K562 (cell line): ENCODE measurements at regions not wholly inside any gene's neighbourhood (a gene's known extent, or its start where the extent isn't known, plus 50 kb on each side); places are given as distances from the start of the nearest gene placed in this dataset.

Experiments used
- CTCF ChIP-seq, 3 experiments: IDR thresholded peaks in 2 of 3; conservative IDR thresholded peaks in 1 of 3; 2 replicates each; pipeline ENCODE4 v1.5.1; 2011 to 2012; ENCODE audit warnings: low read length in 3 of 3, mild to moderate bottlenecking in 3 of 3, control low read depth in 2 of 3, improper control_type of control experiment in 1 of 3, inconsistent platforms in 1 of 3, low read depth in 1 of 3, mixed read lengths in 1 of 3, moderate library complexity in 1 of 3; ENCODE audit not compliant: insufficient read depth in 2 of 3
- E2F4 ChIP-seq: sonication (generic); formaldehyde crosslinking; IDR thresholded peaks from 2 replicates; pipeline ENCODE4 v1.8.0; 2022; ENCODE audit warnings: mild to moderate bottlenecking, low read depth, missing genetic modification reagents
- FOXK2 ChIP-seq, 2 experiments: fragments of 450-650 bp; IDR thresholded peaks in 1 of 2; conservative IDR thresholded peaks in 1 of 2; 2 replicates each; pipeline ENCODE4 v1.6.1; 2016; ENCODE audit warnings: low read depth in 2 of 2, mild to moderate bottlenecking in 1 of 2
- KDM1A ChIP-seq, 2 experiments: fragments of 450-650 bp; IDR thresholded peaks; 2 replicates each; pipeline ENCODE4 v1.6.1; 2016; ENCODE audit warnings: mild to moderate bottlenecking in 2 of 2
- RBBP5 ChIP-seq: fragments of 200-600 bp; sonication (generic); IDR thresholded peaks from 2 replicates; pipeline ENCODE4 v1.6.1; 2012; ENCODE audit warnings: borderline replicate concordance, mild to moderate bottlenecking, low read length, control low read depth, inconsistent platforms; ENCODE audit not compliant: insufficient read depth, poor library complexity, severe bottlenecking
- SMC3 ChIP-seq: conservative IDR thresholded peaks from 2 replicates; pipeline ENCODE4 v1.6.1; 2011; ENCODE audit warnings: low read depth, low read length, improper control_type of control experiment; ENCODE audit not compliant: insufficient read depth
- ZFP36 ChIP-seq: fragments of 150-350 bp; IDR thresholded peaks from 2 replicates; pipeline ENCODE4 v1.6.1; 2018; ENCODE audit warnings: low read length, low read depth; ENCODE audit not compliant: partially characterized antibody
- ZNF717 ChIP-seq: fragments of 250-450 bp; sonication (Bioruptor Pico); IDR thresholded peaks from 2 replicates; pipeline ENCODE4 v1.5.0; 2021

GRCh38 chr14:65348137-65348536 lies 64.4 kb upstream of the FUT8 start:
- TF ChIP-seq CTCF (IDR thresholded peaks at IDR 0.05 in 2 of 3, conservative IDR thresholded peaks at IDR 0.05 in 1 of 3; ENCODE audit: insufficient read depth in 2 of 3, low read depth in 1 of 3, low read length in 3 of 3) (no peak), RBBP5 (no peak), ZFP36 (no peak), SMC3 (no peak), E2F4 (CRISPR knock-in tag) (no peak), FOXK2 (conservative IDR thresholded peaks at IDR 0.05 in 1 of 2, IDR thresholded peaks at IDR 0.05 in 1 of 2; ENCODE audit: low read depth in 2 of 2) (no peak), KDM1A (IDR thresholded peaks at IDR 0.05) (no peak), ZNF717 (CRISPR knock-in tag) (no peak)
